BE2C (cell line): ENCODE measurements at regions not wholly inside any gene's neighbourhood (a gene's known extent, or its start where the extent isn't known, plus 50 kb on each side); places are given as distances from the start of the nearest gene placed in this dataset.

Experiments used
- DNase-seq: peaks from one replicate; pipeline ENCODE4 v3.0.0-alpha.2; 2020
- H3K27me3 ChIP-seq: fragments of 250-450 bp; sonication (Bioruptor Pico); 2 replicates; pipeline ENCODE4 v1.5.1; 2020; ENCODE audit warnings: mild to moderate bottlenecking
- H3K36me3 ChIP-seq: fragments of 250-450 bp; sonication (Bioruptor Pico); 2 replicates; pipeline ENCODE4 v1.5.1; 2020; ENCODE audit warnings: mild to moderate bottlenecking
- H3K4me1 ChIP-seq: fragments of 250-450 bp; sonication (Bioruptor Pico); 2 replicates; pipeline ENCODE4 v1.5.1; 2020
- H3K4me3 ChIP-seq: 2 replicates; pipeline ENCODE4 v1.5.1; 2011; ENCODE audit warnings: low read depth, low read length
- H3K9me3 ChIP-seq: fragments of 250-450 bp; sonication (Bioruptor Pico); 2 replicates; pipeline ENCODE4 v1.5.1; 2020
- TF ChIP-seq, protein P1 (sequence below): IDR thresholded peaks from 2 replicates; pipeline ENCODE4 v1.5.1; 2012; ENCODE audit warnings: mild to moderate bottlenecking, low read depth, low read length

DNA sequence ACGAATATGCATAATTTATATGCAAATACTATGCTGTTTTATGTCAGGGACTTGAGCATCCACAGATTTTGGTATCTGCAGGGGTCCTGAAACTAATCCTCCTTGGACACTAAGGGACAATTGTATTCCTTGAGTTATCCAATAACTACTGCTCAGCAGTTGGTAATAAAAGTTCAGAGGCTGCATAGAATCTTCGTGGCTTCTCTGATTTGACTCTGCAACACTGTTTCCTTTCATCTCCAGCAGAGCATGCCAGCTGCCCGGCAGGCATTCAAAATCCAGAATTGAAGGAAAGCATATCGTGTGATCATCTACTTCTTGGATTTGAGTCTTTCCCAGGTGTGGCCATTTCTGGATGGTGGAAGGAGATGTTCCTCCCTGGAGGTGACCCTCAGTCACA lies 64.5 kb upstream of the MRI1 start:
- TF ChIP-seq, protein P1, sequence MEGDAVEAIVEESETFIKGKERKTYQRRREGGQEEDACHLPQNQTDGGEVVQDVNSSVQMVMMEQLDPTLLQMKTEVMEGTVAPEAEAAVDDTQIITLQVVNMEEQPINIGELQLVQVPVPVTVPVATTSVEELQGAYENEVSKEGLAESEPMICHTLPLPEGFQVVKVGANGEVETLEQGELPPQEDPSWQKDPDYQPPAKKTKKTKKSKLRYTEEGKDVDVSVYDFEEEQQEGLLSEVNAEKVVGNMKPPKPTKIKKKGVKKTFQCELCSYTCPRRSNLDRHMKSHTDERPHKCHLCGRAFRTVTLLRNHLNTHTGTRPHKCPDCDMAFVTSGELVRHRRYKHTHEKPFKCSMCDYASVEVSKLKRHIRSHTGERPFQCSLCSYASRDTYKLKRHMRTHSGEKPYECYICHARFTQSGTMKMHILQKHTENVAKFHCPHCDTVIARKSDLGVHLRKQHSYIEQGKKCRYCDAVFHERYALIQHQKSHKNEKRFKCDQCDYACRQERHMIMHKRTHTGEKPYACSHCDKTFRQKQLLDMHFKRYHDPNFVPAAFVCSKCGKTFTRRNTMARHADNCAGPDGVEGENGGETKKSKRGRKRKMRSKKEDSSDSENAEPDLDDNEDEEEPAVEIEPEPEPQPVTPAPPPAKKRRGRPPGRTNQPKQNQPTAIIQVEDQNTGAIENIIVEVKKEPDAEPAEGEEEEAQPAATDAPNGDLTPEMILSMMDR = no peak
- no peak for DNase-seq
- H3K4me3 ChIP-seq = no peak overlapping the region
- H3K4me1 ChIP-seq = no peaks in the 10 kb centered on the region
- no peaks in the 10 kb centered on the region for H3K9me3 ChIP-seq
- no peaks in the 10 kb centered on the region for H3K27me3 ChIP-seq
- H3K36me3 ChIP-seq = no peaks in the 10 kb centered on the region

DNA sequence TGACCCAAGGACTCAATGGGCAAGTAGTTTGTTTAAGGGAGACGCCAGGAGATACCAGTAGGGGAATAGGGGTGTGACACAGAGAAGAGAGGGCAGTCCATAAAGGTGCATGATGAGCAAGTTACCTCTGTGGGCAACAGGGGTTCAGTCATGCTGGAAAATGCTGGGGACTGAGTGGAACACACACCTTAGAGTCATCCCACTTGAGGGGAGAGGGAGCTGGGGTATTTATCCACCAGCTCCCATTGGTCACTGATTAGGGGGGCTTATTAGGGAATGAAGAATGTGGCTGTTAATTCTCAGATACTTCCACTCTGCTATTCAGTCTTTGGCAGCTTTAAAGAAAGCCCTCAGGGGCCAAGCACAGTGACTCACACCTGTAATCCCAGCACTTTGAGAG lies 67.5 kb upstream of the MRI1 start:
- TF ChIP-seq, protein P1 = no peak
- no peak for DNase-seq
- no peaks in the 10 kb centered on the region; the same call in 1 of the 2 replicates for H3K27me3 ChIP-seq

GRCh38 chr19:13693889-13694288 lies 70.4 kb upstream of the MRI1 start:
- DNase-seq = no peak
- Histone ChIP-seq H3K4me1 (no peaks in the 10 kb centered on the region), H3K36me3 (no peaks in the 10 kb centered on the region), H3K4me3 (no peak overlapping the region), H3K9me3 (no peaks in the 10 kb centered on the region), H3K27me3 (no peaks in the 10 kb centered on the region; the same call in 1 of the 2 replicates)
- TF ChIP-seq, protein P1 = no peak

More for the DNA sequence above, 67.5 kb upstream of the MRI1 start:
- H3K9me3 ChIP-seq = no peaks in the 10 kb centered on the region
- H3K36me3 ChIP-seq = no peaks in the 10 kb centered on the region
- no peak overlapping the region for H3K4me3 ChIP-seq
- H3K4me1 ChIP-seq = no peaks in the 10 kb centered on the region

DNA sequence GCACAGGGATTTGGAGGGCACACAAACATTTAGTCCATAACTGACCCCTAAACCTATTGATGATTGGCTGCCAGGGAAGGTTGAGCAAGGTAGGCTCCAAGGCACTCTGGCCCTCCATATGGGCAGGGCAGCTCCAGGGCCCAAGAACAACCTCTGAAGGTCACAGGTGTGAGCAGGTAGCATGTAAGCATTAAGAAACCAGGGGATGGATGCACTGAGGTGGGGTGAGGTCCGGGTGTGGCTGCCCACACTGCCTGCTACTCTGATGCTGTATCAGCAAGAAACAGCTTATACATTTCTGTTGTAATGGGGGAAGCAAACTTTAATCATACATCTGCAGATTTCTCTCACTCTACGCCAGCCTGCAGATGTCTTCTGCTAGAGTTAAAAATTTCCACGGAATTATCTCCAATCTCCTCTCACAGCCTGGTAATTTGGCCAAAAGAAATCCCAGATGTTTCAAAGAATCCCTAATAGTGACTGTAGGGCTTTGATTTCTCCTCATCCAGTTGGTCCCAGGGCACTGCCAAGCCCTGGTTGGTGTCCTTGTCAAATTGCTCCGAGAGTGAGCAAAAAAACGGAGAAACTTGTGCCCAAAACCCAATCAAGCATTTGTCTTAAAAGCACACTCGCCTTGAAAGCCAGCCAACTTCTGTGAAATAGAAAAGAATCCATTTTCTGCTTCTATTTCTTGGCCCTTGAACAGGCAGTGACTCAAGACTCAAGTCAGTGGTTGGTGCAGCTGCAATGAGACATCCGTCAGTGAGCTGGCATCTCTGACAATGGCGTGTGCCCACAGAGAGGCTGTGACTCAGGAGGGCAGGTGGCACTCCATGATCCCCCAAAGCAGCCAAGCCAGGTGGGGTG lies 72.5 kb upstream of the MRI1 start:
- no peak overlapping the region for H3K4me3 ChIP-seq
- no peaks in the 10 kb centered on the region; the same call in 1 of the 2 replicates for H3K27me3 ChIP-seq
- H3K9me3 ChIP-seq = no peaks in the 10 kb centered on the region
- H3K4me1 ChIP-seq = no peaks in the 10 kb centered on the region
- TF ChIP-seq, protein P1 = no peak
- no peak for DNase-seq
- H3K36me3 ChIP-seq = no peaks in the 10 kb centered on the region

GRCh38 chr19:13689085-13689484 lies 75.2 kb upstream of the MRI1 start:
- Histone ChIP-seq H3K4me3 (no peak overlapping the region), H3K4me1 (no peaks in the 10 kb centered on the region), H3K9me3 (no peaks in the 10 kb centered on the region), H3K36me3 (no peaks in the 10 kb centered on the region), H3K27me3 (no peaks in the 10 kb centered on the region; the same call in 1 of the 2 replicates)
- DNase-seq = peak; percentile 51
- TF ChIP-seq, protein P1 = no peak

GRCh38 chr19:13684021-13684420 lies 80.3 kb upstream of the MRI1 start:
- Histone ChIP-seq H3K36me3 (no peaks in the 10 kb centered on the region), H3K4me1 (no peaks in the 10 kb centered on the region), H3K9me3 (no peaks in the 10 kb centered on the region; the same call in 1 of the 2 replicates), H3K4me3 (no peak overlapping the region), H3K27me3 (no peaks in the 10 kb centered on the region)
- DNase-seq = no peak
- TF ChIP-seq, protein P1 = no peak
